ENCODE measurements at regions not wholly inside any gene's neighbourhood (a gene's known extent, or its start where the extent isn't known, plus 50 kb on each side); places are given as distances from the start of the nearest gene placed in this dataset.
A peak's percentile ranks its signal among the peaks of the same experiment; 100 is the strongest.
"Not testable (repeated sequence)": the region's sequence is repeated elsewhere in the genome, so short reads cannot be mapped to it uniquely, and the experiment has no call there.

DNA sequence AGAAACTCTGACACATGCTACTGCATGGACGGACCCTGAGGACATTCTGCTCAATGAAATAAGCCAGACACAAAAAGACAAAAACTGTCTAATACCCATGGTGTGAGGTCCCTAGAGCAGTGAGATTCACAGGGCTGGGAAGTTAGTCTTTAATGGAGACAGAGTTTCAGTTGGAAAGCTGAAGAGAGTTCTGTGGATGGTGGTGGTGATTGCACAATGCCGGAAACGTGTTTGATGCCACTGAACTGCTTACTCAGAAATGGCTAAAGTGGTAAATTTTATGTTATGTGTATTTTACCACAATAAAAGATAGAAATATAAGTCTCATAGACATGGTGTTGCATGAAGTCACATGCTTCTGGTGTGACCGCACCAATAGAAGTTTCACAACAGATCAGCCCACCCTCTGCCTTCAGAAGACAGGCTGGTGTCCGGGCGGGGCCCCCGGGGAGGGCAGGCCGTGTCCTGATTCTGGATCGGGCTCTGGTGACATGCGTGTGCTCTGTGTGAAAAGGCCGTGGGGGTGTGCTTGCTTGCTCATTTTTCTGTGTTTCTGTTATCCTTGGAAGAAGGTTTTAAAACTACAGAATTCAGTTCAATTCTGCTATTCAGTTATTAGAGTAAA is 108.5 kb upstream of the ZNF469 start:
- not testable (repeated sequence) for DNase-seq

DNA sequence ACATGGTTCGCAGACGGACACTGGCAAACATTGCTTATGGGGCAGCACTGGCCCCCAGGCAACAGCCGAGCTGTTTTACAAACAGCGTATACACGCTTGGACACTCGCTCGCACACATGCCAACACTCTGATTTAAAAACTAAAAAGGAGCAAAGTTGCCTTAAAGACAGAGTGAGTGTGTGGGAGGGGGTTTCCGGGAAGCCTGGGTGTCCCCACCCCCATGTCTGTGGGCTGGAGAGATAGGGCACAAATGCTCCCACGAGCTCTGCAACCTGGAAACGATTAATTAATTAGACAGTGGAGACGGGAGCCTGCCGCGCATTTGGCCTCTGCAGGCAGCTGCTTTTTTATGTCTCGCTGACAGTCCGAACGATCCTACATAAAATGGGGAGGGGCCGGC is 107.9 kb upstream of the ZNF469 start:
- DNase-seq: no peak

DNA sequence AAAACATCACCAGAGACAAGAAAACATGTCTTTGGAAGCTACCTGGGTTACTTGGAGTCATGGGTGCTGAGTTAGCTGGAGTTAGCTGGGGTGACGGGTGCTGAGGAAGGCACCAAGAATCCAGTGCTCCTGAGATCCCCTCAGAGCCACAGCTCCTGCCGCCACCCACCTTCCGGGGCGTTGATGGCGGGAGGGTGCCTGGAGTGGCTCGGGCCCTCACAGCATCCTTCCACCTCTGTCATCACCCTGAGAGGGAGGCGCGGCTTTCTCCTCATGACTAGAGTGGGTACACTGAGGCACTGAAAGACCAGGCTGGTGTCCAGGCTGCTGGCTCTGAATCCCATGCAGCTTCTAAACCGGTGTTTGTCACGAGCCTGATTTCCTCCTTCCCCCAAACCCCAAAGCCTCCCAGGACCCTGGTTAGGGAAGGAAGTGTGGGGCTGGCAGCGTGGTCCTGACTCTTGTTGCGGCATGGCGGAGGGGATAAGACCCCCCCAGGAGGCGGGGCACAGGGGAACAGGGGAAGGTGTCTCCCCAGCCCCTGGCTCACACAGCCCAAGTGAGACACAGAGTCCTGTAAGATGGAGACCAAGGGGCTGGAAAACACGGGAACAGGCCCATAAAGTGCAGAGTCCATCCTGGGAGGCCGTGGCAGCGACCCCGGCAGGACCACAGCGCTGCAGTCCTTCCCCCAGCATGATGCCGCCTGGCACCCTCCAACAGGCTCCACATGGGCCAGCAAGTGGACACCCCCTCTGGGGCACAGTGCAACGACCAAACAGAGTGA is 107.2 kb upstream of the ZNF469 start:
- DNase-seq: not testable (repeated sequence)

- DNase-seq: not testable (repeated sequence)
Observed at GRCh38 chr16:88276123-88276588, 106.6 kb upstream of the ZNF469 start.

DNA sequence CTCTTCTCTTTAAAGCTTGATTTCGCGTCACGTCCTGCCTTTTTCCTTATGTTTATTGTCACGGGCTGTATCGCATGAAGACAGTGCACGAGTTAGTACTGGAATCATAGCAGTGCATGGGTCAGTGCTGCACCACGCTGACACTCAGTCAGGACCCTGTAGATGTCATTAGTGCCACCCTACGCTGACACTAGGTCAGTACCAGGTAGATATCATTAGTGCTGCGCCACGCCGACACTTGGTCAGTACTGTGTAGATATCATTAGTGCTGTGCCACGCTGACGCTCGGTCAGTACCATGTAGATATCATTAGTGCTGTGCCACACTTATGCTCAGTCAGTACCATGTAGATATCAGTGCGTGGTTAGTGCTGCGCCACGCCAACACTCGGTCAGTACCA is 106.2 kb upstream of the ZNF469 start:
- DNase-seq: no peak

GRCh38 chr16:88279998-88280397 is 102.8 kb upstream of the ZNF469 start:
- DNase-seq: no peak

GRCh38 chr16:88281858-88282563 is 100.7 kb upstream of the ZNF469 start:
- no peak for DNase-seq

GRCh38 chr16:88282564-88283395 is 100.0 kb upstream of the ZNF469 start:
- DNase-seq: peak; percentile 0

- DNase-seq: no peak
Observed at GRCh38 chr16:88283596-88283995, 99.2 kb upstream of the ZNF469 start.

GRCh38 chr16:88284101-88284500 is 98.7 kb upstream of the ZNF469 start:
- DNase-seq: no peak

DNA sequence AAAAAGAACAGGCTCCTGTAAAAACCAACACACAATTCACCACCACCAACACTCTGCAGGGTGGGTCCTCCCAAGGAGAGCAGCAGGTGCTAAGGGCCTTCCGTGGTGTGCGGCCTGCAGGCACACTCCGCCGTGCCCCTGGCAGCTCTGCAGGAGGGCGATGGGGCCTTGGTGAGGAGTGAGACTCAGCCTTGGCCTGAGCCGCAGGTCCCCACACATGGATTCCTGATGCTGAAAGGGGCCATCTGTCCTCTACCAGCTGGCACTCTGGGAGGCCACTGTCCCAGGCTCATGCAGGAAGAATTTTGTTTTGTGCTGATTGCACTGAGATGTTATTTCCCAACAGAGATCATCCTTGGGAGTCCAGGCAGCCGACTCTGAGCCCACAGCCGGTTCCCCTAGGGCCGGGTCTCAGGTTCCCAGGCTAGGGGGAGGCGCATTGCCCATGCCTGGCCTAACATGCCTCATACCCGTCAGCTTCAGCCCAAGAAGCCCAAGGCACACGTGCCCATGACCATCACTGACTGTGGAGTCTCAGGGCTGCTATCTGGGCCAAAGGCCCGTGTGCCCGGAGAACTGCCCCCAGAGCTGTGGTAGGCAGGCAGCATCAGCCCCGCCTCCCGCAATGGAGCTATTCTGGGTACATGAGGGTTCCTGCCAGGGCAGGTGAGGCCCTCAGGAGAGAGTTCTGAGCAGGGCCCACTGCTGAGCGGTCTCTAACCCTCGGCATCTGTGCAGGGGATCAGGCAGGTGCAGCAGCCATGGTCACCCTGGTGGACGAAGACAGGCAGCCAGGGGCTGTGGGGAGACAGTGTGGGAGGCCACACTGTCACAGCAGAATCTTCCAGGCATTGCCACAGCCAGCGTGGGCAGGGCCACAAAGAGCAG is 97.9 kb upstream of the ZNF469 start:
- no peak for DNase-seq

DNA sequence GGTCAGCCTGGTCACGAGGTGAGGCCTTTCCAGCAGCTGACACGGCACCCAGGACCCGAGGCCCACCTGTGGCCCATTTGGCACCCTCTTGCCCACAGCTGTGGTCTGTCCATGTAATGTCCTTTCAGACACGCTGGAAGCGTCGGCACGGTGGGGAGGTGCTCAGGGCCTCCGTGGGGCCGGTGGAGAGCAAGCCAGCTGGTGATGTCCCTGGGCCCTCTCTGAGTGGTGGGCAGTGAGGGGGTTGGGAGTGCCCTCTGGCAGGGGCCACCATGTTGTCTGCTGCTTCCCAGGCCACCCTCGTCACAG is 97.3 kb upstream of the ZNF469 start:
- no peak for DNase-seq

GRCh38 chr16:88286301-88286923 is 96.3 kb upstream of the ZNF469 start:
- DNase-seq: no peak

- DNase-seq: no peak
Observed at GRCh38 chr16:88287219-88287618, 95.5 kb upstream of the ZNF469 start.

DNA sequence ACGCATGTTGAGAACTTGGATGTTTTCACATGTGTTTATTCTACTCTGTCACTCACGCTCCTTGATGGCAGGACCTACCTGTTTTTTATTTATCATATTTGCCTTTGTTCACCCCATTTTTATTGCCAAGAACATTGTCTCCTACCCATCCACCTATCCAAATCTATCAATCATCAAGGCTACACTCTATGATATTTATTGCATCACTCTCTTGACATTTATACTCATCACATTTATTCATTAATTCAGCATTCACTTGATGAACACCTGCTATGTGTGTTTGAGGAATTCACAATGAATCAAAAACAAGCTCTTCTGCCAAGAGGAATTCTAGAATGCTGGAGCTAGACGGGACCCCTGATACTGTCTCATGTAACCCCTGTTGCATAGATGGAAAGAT is 94.5 kb upstream of the ZNF469 start:
- no peak for DNase-seq

DNA sequence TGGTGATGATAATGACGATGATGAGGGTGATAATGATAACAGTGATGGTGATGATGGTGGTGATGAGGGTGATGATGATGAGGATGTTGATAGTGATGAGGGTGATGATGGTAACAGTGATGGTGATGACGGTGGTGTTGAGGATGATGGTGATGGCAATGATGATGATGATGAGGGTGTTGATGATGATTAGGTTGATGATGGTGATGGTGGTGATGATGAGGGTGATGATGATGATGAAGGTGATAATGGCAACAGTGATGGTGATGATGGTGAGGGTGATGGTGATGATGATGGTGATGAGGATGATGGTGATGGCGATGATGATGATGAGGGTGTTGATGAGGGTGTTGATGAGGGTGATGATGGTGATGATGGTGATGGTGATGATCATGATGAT is 93.8 kb upstream of the ZNF469 start:
- DNase-seq: no peak

GRCh38 chr16:88289561-88289960 is 93.2 kb upstream of the ZNF469 start:
- no peak for DNase-seq

GRCh38 chr16:88289968-88290401 is 92.8 kb upstream of the ZNF469 start:
- no peak for DNase-seq

DNA sequence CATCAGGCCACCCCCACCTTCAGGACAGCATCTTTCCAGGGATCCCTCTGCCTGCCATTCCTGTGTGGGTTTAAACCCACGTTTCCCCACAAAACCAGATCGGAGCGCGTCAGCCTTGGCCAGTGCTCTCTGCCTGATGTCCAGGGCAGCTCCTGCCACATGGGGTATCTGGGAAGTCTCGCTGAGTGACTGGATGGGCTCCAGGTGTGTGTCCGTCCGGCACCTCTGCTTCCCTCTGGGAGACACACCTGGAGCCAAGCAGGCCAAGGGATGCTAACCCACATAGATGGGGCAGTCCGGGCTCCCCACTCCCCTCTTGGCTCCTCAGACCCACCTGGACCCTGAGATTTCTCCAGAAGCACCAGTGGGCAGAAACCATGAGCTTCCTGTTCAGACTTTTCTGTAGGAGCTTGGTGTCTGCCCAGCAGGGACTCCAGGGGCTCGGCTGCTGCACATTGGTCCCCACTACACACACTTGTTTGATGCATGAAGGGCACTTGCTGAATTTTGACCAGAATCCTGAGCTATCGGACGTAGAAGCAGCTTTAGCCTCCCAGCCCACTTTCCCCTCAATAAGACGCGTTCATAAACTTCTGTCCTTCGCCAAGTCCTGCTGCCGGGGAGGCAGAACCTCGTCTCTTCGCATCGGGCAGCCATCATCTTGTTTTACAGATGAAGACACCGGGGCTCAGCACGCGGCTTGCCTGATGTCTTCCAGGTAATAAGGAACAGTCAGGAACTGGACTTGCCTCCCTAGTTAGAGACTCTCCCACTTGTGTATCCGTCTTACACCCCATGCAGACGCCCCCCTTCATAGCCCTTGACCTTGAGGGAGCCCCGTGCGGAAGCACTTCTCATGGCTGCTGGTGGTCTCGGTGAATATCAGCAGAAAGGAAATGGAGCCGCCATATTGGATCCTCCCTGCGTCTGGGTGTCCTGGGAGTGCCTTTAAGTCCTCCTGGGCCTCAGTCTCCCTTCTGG is 91.6 kb upstream of the ZNF469 start:
- DNase-seq: no peak
